Sigmoid colon (tissue), 4 donors: ENCODE measurements at regions not wholly inside any gene's neighbourhood (a gene's known extent, or its start where the extent isn't known, plus 50 kb on each side); places are given as distances from the start of the nearest gene placed in this dataset.
"Not testable (repeated sequence)": the region's sequence is repeated elsewhere in the genome, so short reads cannot be mapped to it uniquely, and the experiment has no call there.

Source experiments
- EP300 ChIP-seq, 4 donors: sonication (generic); formaldehyde crosslinking; IDR thresholded peaks; one replicate each; pipeline ENCODE4 v1.6.1; 2017; ENCODE audit warnings: antibody characterized with exemption in 4 of 4
- TF ChIP-seq, protein P1 (sequence below), 4 experiments: fragments of 450-650 bp in 3 of 4; fragments of 200-600 bp in 1 of 4; IDR thresholded peaks; one replicate each; pipeline ENCODE4 v1.5.1; 2016 to 2019; ENCODE audit warnings: antibody characterized with exemption in 4 of 4, mild to moderate bottlenecking in 3 of 4, moderate library complexity in 2 of 4

DNA sequence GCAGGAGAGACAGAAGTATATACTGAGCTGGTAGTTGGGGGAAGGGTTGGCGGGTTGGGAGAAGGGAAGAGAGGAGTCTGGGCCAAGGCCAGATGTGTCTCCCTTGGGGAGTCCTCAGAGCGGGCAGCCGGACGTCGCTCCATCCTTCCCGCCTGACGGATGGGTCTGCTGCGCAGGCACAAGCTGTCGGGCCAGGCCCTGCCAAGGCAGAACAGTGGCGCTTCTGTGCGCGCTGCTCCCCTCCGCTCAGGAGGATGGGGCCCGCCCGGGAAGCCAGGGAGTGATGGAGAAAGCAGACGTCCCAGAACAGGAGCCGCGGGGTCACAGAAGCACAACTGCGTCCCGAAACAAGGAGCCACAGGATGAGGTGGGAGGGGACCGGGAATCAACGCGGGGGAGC, 449.9 kb downstream of the CNTNAP3B start:
- TF ChIP-seq, protein P1, sequence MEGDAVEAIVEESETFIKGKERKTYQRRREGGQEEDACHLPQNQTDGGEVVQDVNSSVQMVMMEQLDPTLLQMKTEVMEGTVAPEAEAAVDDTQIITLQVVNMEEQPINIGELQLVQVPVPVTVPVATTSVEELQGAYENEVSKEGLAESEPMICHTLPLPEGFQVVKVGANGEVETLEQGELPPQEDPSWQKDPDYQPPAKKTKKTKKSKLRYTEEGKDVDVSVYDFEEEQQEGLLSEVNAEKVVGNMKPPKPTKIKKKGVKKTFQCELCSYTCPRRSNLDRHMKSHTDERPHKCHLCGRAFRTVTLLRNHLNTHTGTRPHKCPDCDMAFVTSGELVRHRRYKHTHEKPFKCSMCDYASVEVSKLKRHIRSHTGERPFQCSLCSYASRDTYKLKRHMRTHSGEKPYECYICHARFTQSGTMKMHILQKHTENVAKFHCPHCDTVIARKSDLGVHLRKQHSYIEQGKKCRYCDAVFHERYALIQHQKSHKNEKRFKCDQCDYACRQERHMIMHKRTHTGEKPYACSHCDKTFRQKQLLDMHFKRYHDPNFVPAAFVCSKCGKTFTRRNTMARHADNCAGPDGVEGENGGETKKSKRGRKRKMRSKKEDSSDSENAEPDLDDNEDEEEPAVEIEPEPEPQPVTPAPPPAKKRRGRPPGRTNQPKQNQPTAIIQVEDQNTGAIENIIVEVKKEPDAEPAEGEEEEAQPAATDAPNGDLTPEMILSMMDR (IDR thresholded peaks at IDR 0.05) = not testable (repeated sequence)
- TF ChIP-seq EP300 (IDR thresholded peaks at IDR 0.05) = not testable (repeated sequence)
